ENCODE measurements at regions not wholly inside any gene's neighbourhood (a gene's known extent, or its start where the extent isn't known, plus 50 kb on each side); places are given as distances from the start of the nearest gene placed in this dataset.
A peak's percentile ranks its signal among the peaks of the same experiment; 100 is the strongest.

GRCh38 chr1:172820475-172821158, 161.7 kb downstream of the FASLG start:
- no peak for DNase-seq
- Histone ChIP-seq H3K4me1 (ENCODE audit: control insufficient read depth, insufficient read depth, low read length) (no peaks in the 10 kb centered on the region), H3K36me3 (ENCODE audit: control insufficient read depth, insufficient read depth, low read length) (no peaks in the 10 kb centered on the region), H3K27ac (ENCODE audit: low read length) (no peak overlapping the region), H3K4me3 (ENCODE audit: low read length) (no peak overlapping the region), H3K27me3 (ENCODE audit: control insufficient read depth, insufficient read depth, low read length) (no peaks in the 10 kb centered on the region), H3K9me3 (ENCODE audit: control insufficient read depth, low read depth, low read length) (no peaks in the 10 kb centered on the region)
- 75% methylated on average over 2 of the region's 4 CpGs for WGBS (ENCODE audit: insufficient coverage, low lambda C conversion rate)

- Histone ChIP-seq H3K4me1 (ENCODE audit: control insufficient read depth, insufficient read depth, low read length) (peaks cover 4% of the 10 kb centered on the region), H3K36me3 (ENCODE audit: control insufficient read depth, insufficient read depth, low read length) (no peaks in the 10 kb centered on the region), H3K4me3 (ENCODE audit: low read length) (no peak overlapping the region), H3K27me3 (ENCODE audit: control insufficient read depth, insufficient read depth, low read length) (no peaks in the 10 kb centered on the region), H3K9me3 (ENCODE audit: control insufficient read depth, low read depth, low read length) (no peaks in the 10 kb centered on the region), H3K27ac (ENCODE audit: low read length) (no peak overlapping the region)
- no CpG with 5 or more reads among the region's 1 CpG for WGBS (ENCODE audit: insufficient coverage, low lambda C conversion rate)
- no peak for DNase-seq
Observed at GRCh38 chr1:172821609-172822274, 162.8 kb downstream of the FASLG start.

GRCh38 chr1:172822886-172823285, 164.0 kb downstream of the FASLG start:
- H3K27me3 ChIP-seq (ENCODE audit: control insufficient read depth, insufficient read depth, low read length): no peaks in the 10 kb centered on the region
- DNase-seq: no peak
- peaks cover 4% of the 10 kb centered on the region for H3K4me1 ChIP-seq (ENCODE audit: control insufficient read depth, insufficient read depth, low read length)

GRCh38 chr1:172823534-172823933, 164.6 kb downstream of the FASLG start:
- Histone ChIP-seq H3K4me3 (ENCODE audit: low read length) (no peak overlapping the region), H3K4me1 (ENCODE audit: control insufficient read depth, insufficient read depth, low read length) (peaks cover 4% of the 10 kb centered on the region), H3K27me3 (ENCODE audit: control insufficient read depth, insufficient read depth, low read length) (no peaks in the 10 kb centered on the region), H3K36me3 (ENCODE audit: control insufficient read depth, insufficient read depth, low read length) (no peaks in the 10 kb centered on the region), H3K9me3 (ENCODE audit: control insufficient read depth, low read depth, low read length) (no peaks in the 10 kb centered on the region), H3K27ac (ENCODE audit: low read length) (no peak overlapping the region)
- no peak for DNase-seq

More at GRCh38 chr1:172822886-172823285, 164.0 kb downstream of the FASLG start:
- H3K4me3 ChIP-seq (ENCODE audit: low read length): no peak overlapping the region
- H3K9me3 ChIP-seq (ENCODE audit: control insufficient read depth, low read depth, low read length): no peaks in the 10 kb centered on the region
- no peak overlapping the region for H3K27ac ChIP-seq (ENCODE audit: low read length)
- no CpG with 5 or more reads among the region's 1 CpG for WGBS (ENCODE audit: insufficient coverage, low lambda C conversion rate)
- H3K36me3 ChIP-seq (ENCODE audit: control insufficient read depth, insufficient read depth, low read length): no peaks in the 10 kb centered on the region

- H3K4me1 ChIP-seq (ENCODE audit: control insufficient read depth, insufficient read depth, low read length): peaks cover 4% of the 10 kb centered on the region
- no peak for DNase-seq
- H3K9me3 ChIP-seq (ENCODE audit: control insufficient read depth, low read depth, low read length): no peaks in the 10 kb centered on the region
- H3K27me3 ChIP-seq (ENCODE audit: control insufficient read depth, insufficient read depth, low read length): no peaks in the 10 kb centered on the region
- no peaks in the 10 kb centered on the region for H3K36me3 ChIP-seq (ENCODE audit: control insufficient read depth, insufficient read depth, low read length)
- no CpG with 5 or more reads among the region's 3 CpGs for whole genome bisulfite sequencing (ENCODE audit: insufficient coverage, low lambda C conversion rate)
- no peak overlapping the region for H3K4me3 ChIP-seq (ENCODE audit: low read length)
- H3K27ac ChIP-seq (ENCODE audit: low read length): no peak overlapping the region
Observed at GRCh38 chr1:172824209-172824608, 165.3 kb downstream of the FASLG start.

GRCh38 chr1:172826096-172826741, 167.3 kb downstream of the FASLG start:
- Histone ChIP-seq H3K4me3 (ENCODE audit: low read length) (no peak overlapping the region), H3K27ac (ENCODE audit: low read length) (no peak overlapping the region), H3K36me3 (ENCODE audit: control insufficient read depth, insufficient read depth, low read length) (no peaks in the 10 kb centered on the region), H3K4me1 (ENCODE audit: control insufficient read depth, insufficient read depth, low read length) (peaks cover 4% of the 10 kb centered on the region), H3K27me3 (ENCODE audit: control insufficient read depth, insufficient read depth, low read length) (no peaks in the 10 kb centered on the region), H3K9me3 (ENCODE audit: control insufficient read depth, low read depth, low read length) (no peaks in the 10 kb centered on the region)
- WGBS (ENCODE audit: insufficient coverage, low lambda C conversion rate): 46% methylated on average over 3 of the region's 10 CpGs
- DNase-seq: peak; percentile 58 to 80

- Histone ChIP-seq H3K4me3 (ENCODE audit: low read length) (no peak overlapping the region), H3K36me3 (ENCODE audit: control insufficient read depth, insufficient read depth, low read length) (no peaks in the 10 kb centered on the region), H3K27me3 (ENCODE audit: control insufficient read depth, insufficient read depth, low read length) (no peaks in the 10 kb centered on the region), H3K4me1 (ENCODE audit: control insufficient read depth, insufficient read depth, low read length) (peaks cover 4% of the 10 kb centered on the region), H3K27ac (ENCODE audit: low read length) (no peak overlapping the region), H3K9me3 (ENCODE audit: control insufficient read depth, low read depth, low read length) (no peaks in the 10 kb centered on the region)
- WGBS (ENCODE audit: insufficient coverage, low lambda C conversion rate): no CpG with 5 or more reads among the region's 1 CpG
- no peak for DNase-seq
Observed at GRCh38 chr1:172827301-172827700, 168.4 kb downstream of the FASLG start.

- H3K4me1 ChIP-seq (ENCODE audit: control insufficient read depth, insufficient read depth, low read length): peaks cover 4% of the 10 kb centered on the region
- H3K9me3 ChIP-seq (ENCODE audit: control insufficient read depth, low read depth, low read length): no peaks in the 10 kb centered on the region
- DNase-seq: no peak
- H3K27ac ChIP-seq (ENCODE audit: low read length): no peak overlapping the region
- WGBS (ENCODE audit: insufficient coverage, low lambda C conversion rate): 100% methylated on average over 2 of the region's 2 CpGs
- H3K36me3 ChIP-seq (ENCODE audit: control insufficient read depth, insufficient read depth, low read length): no peaks in the 10 kb centered on the region
- H3K4me3 ChIP-seq (ENCODE audit: low read length): no peak overlapping the region
- no peaks in the 10 kb centered on the region for H3K27me3 ChIP-seq (ENCODE audit: control insufficient read depth, insufficient read depth, low read length)
Observed at GRCh38 chr1:172827841-172828240, 168.9 kb downstream of the FASLG start.

GRCh38 chr1:172832006-172832725, 173.3 kb downstream of the FASLG start:
- no peaks in the 10 kb centered on the region for H3K9me3 ChIP-seq (ENCODE audit: control insufficient read depth, low read depth, low read length)
- WGBS (ENCODE audit: insufficient coverage, low lambda C conversion rate): no CpG with 5 or more reads among the region's 1 CpG
- no peaks in the 10 kb centered on the region for H3K27me3 ChIP-seq (ENCODE audit: control insufficient read depth, insufficient read depth, low read length)
- H3K36me3 ChIP-seq (ENCODE audit: control insufficient read depth, insufficient read depth, low read length): no peaks in the 10 kb centered on the region
- no peaks in the 10 kb centered on the region for H3K4me1 ChIP-seq (ENCODE audit: control insufficient read depth, insufficient read depth, low read length)
- H3K27ac ChIP-seq (ENCODE audit: low read length): no peak overlapping the region
- no peak for DNase-seq
- H3K4me3 ChIP-seq (ENCODE audit: low read length): no peak overlapping the region

GRCh38 chr1:172833954-172834353, 175.1 kb downstream of the FASLG start:
- H3K27me3 ChIP-seq (ENCODE audit: control insufficient read depth, insufficient read depth, low read length): no peaks in the 10 kb centered on the region
- H3K27ac ChIP-seq (ENCODE audit: low read length): no peak overlapping the region
- DNase-seq: no peak
- H3K4me1 ChIP-seq (ENCODE audit: control insufficient read depth, insufficient read depth, low read length): no peaks in the 10 kb centered on the region
- no peaks in the 10 kb centered on the region for H3K9me3 ChIP-seq (ENCODE audit: control insufficient read depth, low read depth, low read length)
- H3K4me3 ChIP-seq (ENCODE audit: low read length): no peak overlapping the region
- no peaks in the 10 kb centered on the region for H3K36me3 ChIP-seq (ENCODE audit: control insufficient read depth, insufficient read depth, low read length)
- WGBS (ENCODE audit: insufficient coverage, low lambda C conversion rate): no CpG with 5 or more reads among the region's 2 CpGs

Measured in large intestine (tissue), 3 donors.